HG03442 (cell line): ENCODE measurements at regions not wholly inside any gene's neighbourhood (a gene's known extent, or its start where the extent isn't known, plus 50 kb on each side); places are given as distances from the start of the nearest gene placed in this dataset.

ENCODE experiments used
- ATAC-seq: cut with Tn5 transposase; IDR thresholded peaks from one replicate; pipeline ENCODE4 v1.9.1; 2021; ENCODE audit warnings: mild to moderate bottlenecking, moderate library complexity; ENCODE audit not compliant: unreplicated experiment

GRCh38 chr14:51395361-51395849 is 155.4 kb downstream of the TMX1 start:
- no peak for ATAC-seq

GRCh38 chr14:51396222-51396815 is 156.3 kb downstream of the TMX1 start:
- no peak for ATAC-seq

GRCh38 chr14:51398898-51399297 is 158.9 kb downstream of the TMX1 start:
- ATAC-seq = no peak

GRCh38 chr14:51400139-51400538 is 160.1 kb downstream of the TMX1 start:
- no peak for ATAC-seq

- ATAC-seq = no peak
Observed at GRCh38 chr14:51401272-51401671, 161.2 kb downstream of the TMX1 start.

- ATAC-seq = no peak
Observed at GRCh38 chr14:51401756-51402155, 161.7 kb downstream of the TMX1 start.

- no peak for ATAC-seq
Observed at GRCh38 chr14:51410897-51411296, 170.8 kb downstream of the TMX1 start.

- no peak for ATAC-seq
Observed at GRCh38 chr14:51419685-51420084, 179.6 kb downstream of the TMX1 start.

- no peak for ATAC-seq
Observed at GRCh38 chr14:51422704-51423103, 182.7 kb downstream of the TMX1 start.

- no peak for ATAC-seq
Observed at GRCh38 chr14:51424041-51424440, 184.0 kb downstream of the TMX1 start.

GRCh38 chr14:51424561-51425251 is 184.7 kb downstream of the TMX1 start:
- no peak for ATAC-seq

GRCh38 chr14:51428981-51429380 is 188.9 kb downstream of the TMX1 start:
- no peak for ATAC-seq

- no peak for ATAC-seq
Observed at GRCh38 chr14:51430079-51430478, 190.0 kb downstream of the TMX1 start.

GRCh38 chr14:51430633-51431032 is 190.6 kb downstream of the TMX1 start:
- no peak for ATAC-seq

GRCh38 chr14:51431033-51431709 is 191.1 kb downstream of the TMX1 start:
- ATAC-seq = no peak

GRCh38 chr14:51431741-51432140 is 191.7 kb downstream of the TMX1 start:
- no peak for ATAC-seq

GRCh38 chr14:51432302-51432948 is 192.4 kb downstream of the TMX1 start:
- no peak for ATAC-seq

GRCh38 chr14:51436630-51437029 is 196.6 kb downstream of the TMX1 start:
- ATAC-seq = no peak

- no peak for ATAC-seq
Observed at GRCh38 chr14:51439896-51440295, 199.8 kb downstream of the TMX1 start.

GRCh38 chr14:51441001-51441400 is 201.0 kb downstream of the TMX1 start:
- no peak for ATAC-seq

- no peak for ATAC-seq
Observed at GRCh38 chr14:51442513-51443175, 202.6 kb downstream of the TMX1 start.
